WTC11 (cell line): ENCODE measurements at regions not wholly inside any gene's neighbourhood (a gene's known extent, or its start where the extent isn't known, plus 50 kb on each side); places are given as distances from the start of the nearest gene placed in this dataset.

Source experiments
- ATAC-seq: fragments of 200-7000 bp; cut with Tn5 transposase; 2 replicates; pipeline ENCODE4 v1.10.0; 2021; ENCODE audit warnings: mild to moderate bottlenecking, moderate library complexity
- CTCF ChIA-PET: fragments of 300-600 bp; sonication (Branson Sonifier 250); formaldehyde crosslinking; loops from one replicate; lab custom pipeline; 2021; ENCODE audit warnings: antibody characterized with exemption; lab: Charles Lee
- POLR2A ChIA-PET: fragments of 350-600 bp; sonication (Branson Sonifier 250); formaldehyde crosslinking; loops from one replicate; lab custom pipeline; 2021; ENCODE audit warnings: antibody characterized with exemption; lab: Charles Lee
- DNase-seq: peaks from one replicate; pipeline ENCODE4 v3.0.0; 2021; ENCODE audit warnings: low spot score
- H3K27ac Mint-ChIP-seq: 2 replicates; pipeline ENCODE4 v1.8.0; 2021; ENCODE audit warnings: mixed read lengths
- H3K27me3 Mint-ChIP-seq: 2 replicates; pipeline ENCODE4 v1.8.0; 2021; ENCODE audit warnings: low read depth, mild to moderate bottlenecking, moderate library complexity, mixed read lengths
- H3K36me3 Mint-ChIP-seq: 2 replicates; pipeline ENCODE4 v1.8.0; 2021; ENCODE audit warnings: mixed read lengths
- H3K4me1 Mint-ChIP-seq: 2 replicates; pipeline ENCODE4 v1.8.0; 2022; ENCODE audit warnings: mixed read lengths
- H3K4me3 Mint-ChIP-seq: 2 replicates; pipeline ENCODE4 v1.8.0; 2021; ENCODE audit warnings: mild to moderate bottlenecking, moderate library complexity, mixed read lengths
- H3K9me3 Mint-ChIP-seq: 2 replicates; pipeline ENCODE4 v1.8.0; 2021; ENCODE audit warnings: mixed read lengths
- ELF4 ChIP-seq: sonication (generic); formaldehyde crosslinking; IDR thresholded peaks from 2 replicates; pipeline ENCODE4 v1.8.1; 2022; ENCODE audit warnings: low read depth, mild to moderate bottlenecking, moderate library complexity, missing genetic modification reagents
- EMX1 ChIP-seq: fragments of 250-450 bp; sonication (Bioruptor Pico); IDR thresholded peaks from 2 replicates; pipeline ENCODE4 v1.8.0; 2021; ENCODE audit warnings: mild to moderate bottlenecking
- FOXJ3 ChIP-seq: sonication (generic); formaldehyde crosslinking; IDR thresholded peaks from 2 replicates; pipeline ENCODE4 v1.9.0; 2021; ENCODE audit warnings: missing genetic modification reagents, mild to moderate bottlenecking, borderline replicate concordance
- IRF2 ChIP-seq: sonication (generic); formaldehyde crosslinking; IDR thresholded peaks from 2 replicates; pipeline ENCODE4 v1.8.0; 2022; ENCODE audit warnings: low read depth, missing genetic modification reagents, borderline replicate concordance
- JUN ChIP-seq: sonication (generic); formaldehyde crosslinking; IDR thresholded peaks from 2 replicates; pipeline ENCODE4 v1.8.0; 2023; ENCODE audit warnings: mild to moderate bottlenecking, missing genetic modification reagents
- MXD4 ChIP-seq: fragments of 250-450 bp; sonication (Bioruptor Pico); IDR thresholded peaks from 2 replicates; pipeline ENCODE4 v1.8.0; 2021; ENCODE audit warnings: mild to moderate bottlenecking, moderate library complexity, borderline replicate concordance
- NFATC4 ChIP-seq: fragments of 250-450 bp; sonication (Bioruptor Pico); IDR thresholded peaks from 2 replicates; pipeline ENCODE4 v1.9.0; 2021; ENCODE audit warnings: mild to moderate bottlenecking
- NR2C2 ChIP-seq: sonication (generic); formaldehyde crosslinking; IDR thresholded peaks from 2 replicates; pipeline ENCODE4 v1.8.0; 2022; ENCODE audit warnings: mild to moderate bottlenecking, missing genetic modification reagents
- PRRX2 ChIP-seq: fragments of 250-450 bp; sonication (Bioruptor Pico); IDR thresholded peaks from 2 replicates; pipeline ENCODE4 v1.8.0; 2021; ENCODE audit warnings: mild to moderate bottlenecking
- TP53 ChIP-seq: sonication (generic); formaldehyde crosslinking; IDR thresholded peaks from 2 replicates; pipeline ENCODE4 v1.8.1; 2023; ENCODE audit warnings: mild to moderate bottlenecking, missing genetic modification reagents
- ZNF138 ChIP-seq: sonication (generic); formaldehyde crosslinking; conservative IDR thresholded peaks from 2 replicates; pipeline ENCODE4 v1.8.1; 2022; ENCODE audit warnings: mild to moderate bottlenecking, moderate library complexity, missing genetic modification reagents
- ZNF219 ChIP-seq: sonication (generic); formaldehyde crosslinking; IDR thresholded peaks from 2 replicates; pipeline ENCODE4 v1.8.0; 2023; ENCODE audit warnings: missing genetic modification reagents, mild to moderate bottlenecking, borderline replicate concordance
- ZNF671 ChIP-seq: fragments of 250-450 bp; sonication (Bioruptor Pico); IDR thresholded peaks from 2 replicates; pipeline ENCODE4 v1.8.0; 2021; ENCODE audit warnings: mild to moderate bottlenecking
- TF ChIP-seq, protein P1 (sequence below): fragments of 250-450 bp; sonication (Bioruptor Pico); IDR thresholded peaks from 2 replicates; pipeline ENCODE4 v1.9.0; 2021; ENCODE audit warnings: mild to moderate bottlenecking, borderline replicate concordance
- TF ChIP-seq, protein P2 (sequence below): sonication (generic); formaldehyde crosslinking; IDR thresholded peaks from 2 replicates; pipeline ENCODE4 v1.8.0; 2022; ENCODE audit warnings: mild to moderate bottlenecking, missing genetic modification reagents
- TF ChIP-seq, protein P3 (sequence below): sonication (generic); formaldehyde crosslinking; IDR thresholded peaks from 2 replicates; pipeline ENCODE4 v1.8.1; 2023; ENCODE audit warnings: mild to moderate bottlenecking, missing genetic modification reagents, moderate library complexity
- TF ChIP-seq, protein P4 (sequence below): sonication (generic); formaldehyde crosslinking; IDR thresholded peaks from 2 replicates; pipeline ENCODE4 v1.8.1; 2023; ENCODE audit warnings: mild to moderate bottlenecking, moderate library complexity, missing genetic modification reagents
- TF ChIP-seq, protein P5 (sequence below): sonication (generic); formaldehyde crosslinking; conservative IDR thresholded peaks from 2 replicates; pipeline ENCODE4 v1.8.1; 2023; ENCODE audit warnings: mild to moderate bottlenecking, low read depth, missing genetic modification reagents, moderate library complexity
- TF ChIP-seq, protein P6 (sequence below): fragments of 250-450 bp; sonication (Bioruptor Pico); IDR thresholded peaks from 2 replicates; pipeline ENCODE4 v1.9.0; 2021; ENCODE audit warnings: mild to moderate bottlenecking
- TF ChIP-seq, protein P7 (sequence below): sonication (generic); formaldehyde crosslinking; IDR thresholded peaks from 2 replicates; pipeline ENCODE4 v1.8.0; 2023; ENCODE audit warnings: mild to moderate bottlenecking, missing genetic modification reagents

DNA sequence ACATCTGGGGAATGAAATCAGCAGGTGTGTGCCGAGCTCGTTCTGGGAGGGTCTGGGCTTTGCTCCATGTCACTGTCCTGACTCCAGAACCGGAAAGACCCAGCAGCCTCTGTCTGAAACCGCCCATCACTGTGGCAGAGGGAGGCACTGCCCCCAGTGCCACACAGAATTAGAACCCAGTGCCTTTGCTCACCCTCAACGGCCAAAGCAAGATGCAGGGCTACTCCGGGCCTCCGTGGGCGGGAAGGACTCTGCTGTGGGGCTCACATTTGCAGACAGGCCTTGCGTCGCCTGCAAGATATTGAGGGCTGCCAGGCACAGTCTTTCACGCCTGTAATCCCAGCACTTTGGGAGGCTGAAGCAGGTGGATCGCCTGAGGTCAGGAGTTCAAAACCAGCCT, 219.2 kb upstream of the PPP2R2D start (continued):
- TF ChIP-seq, protein P1, sequence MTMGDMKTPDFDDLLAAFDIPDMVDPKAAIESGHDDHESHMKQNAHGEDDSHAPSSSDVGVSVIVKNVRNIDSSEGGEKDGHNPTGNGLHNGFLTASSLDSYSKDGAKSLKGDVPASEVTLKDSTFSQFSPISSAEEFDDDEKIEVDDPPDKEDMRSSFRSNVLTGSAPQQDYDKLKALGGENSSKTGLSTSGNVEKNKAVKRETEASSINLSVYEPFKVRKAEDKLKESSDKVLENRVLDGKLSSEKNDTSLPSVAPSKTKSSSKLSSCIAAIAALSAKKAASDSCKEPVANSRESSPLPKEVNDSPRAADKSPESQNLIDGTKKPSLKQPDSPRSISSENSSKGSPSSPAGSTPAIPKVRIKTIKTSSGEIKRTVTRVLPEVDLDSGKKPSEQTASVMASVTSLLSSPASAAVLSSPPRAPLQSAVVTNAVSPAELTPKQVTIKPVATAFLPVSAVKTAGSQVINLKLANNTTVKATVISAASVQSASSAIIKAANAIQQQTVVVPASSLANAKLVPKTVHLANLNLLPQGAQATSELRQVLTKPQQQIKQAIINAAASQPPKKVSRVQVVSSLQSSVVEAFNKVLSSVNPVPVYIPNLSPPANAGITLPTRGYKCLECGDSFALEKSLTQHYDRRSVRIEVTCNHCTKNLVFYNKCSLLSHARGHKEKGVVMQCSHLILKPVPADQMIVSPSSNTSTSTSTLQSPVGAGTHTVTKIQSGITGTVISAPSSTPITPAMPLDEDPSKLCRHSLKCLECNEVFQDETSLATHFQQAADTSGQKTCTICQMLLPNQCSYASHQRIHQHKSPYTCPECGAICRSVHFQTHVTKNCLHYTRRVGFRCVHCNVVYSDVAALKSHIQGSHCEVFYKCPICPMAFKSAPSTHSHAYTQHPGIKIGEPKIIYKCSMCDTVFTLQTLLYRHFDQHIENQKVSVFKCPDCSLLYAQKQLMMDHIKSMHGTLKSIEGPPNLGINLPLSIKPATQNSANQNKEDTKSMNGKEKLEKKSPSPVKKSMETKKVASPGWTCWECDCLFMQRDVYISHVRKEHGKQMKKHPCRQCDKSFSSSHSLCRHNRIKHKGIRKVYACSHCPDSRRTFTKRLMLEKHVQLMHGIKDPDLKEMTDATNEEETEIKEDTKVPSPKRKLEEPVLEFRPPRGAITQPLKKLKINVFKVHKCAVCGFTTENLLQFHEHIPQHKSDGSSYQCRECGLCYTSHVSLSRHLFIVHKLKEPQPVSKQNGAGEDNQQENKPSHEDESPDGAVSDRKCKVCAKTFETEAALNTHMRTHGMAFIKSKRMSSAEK (CRISPR knock-in tag), result no peak
- TF ChIP-seq, protein P2, sequence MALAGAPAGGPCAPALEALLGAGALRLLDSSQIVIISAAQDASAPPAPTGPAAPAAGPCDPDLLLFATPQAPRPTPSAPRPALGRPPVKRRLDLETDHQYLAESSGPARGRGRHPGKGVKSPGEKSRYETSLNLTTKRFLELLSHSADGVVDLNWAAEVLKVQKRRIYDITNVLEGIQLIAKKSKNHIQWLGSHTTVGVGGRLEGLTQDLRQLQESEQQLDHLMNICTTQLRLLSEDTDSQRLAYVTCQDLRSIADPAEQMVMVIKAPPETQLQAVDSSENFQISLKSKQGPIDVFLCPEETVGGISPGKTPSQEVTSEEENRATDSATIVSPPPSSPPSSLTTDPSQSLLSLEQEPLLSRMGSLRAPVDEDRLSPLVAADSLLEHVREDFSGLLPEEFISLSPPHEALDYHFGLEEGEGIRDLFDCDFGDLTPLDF, result no peak
- TF ChIP-seq, protein P3, sequence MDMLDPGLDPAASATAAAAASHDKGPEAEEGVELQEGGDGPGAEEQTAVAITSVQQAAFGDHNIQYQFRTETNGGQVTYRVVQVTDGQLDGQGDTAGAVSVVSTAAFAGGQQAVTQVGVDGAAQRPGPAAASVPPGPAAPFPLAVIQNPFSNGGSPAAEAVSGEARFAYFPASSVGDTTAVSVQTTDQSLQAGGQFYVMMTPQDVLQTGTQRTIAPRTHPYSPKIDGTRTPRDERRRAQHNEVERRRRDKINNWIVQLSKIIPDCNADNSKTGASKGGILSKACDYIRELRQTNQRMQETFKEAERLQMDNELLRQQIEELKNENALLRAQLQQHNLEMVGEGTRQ (CRISPR knock-in tag), result no peak
- TF ChIP-seq, protein P4, sequence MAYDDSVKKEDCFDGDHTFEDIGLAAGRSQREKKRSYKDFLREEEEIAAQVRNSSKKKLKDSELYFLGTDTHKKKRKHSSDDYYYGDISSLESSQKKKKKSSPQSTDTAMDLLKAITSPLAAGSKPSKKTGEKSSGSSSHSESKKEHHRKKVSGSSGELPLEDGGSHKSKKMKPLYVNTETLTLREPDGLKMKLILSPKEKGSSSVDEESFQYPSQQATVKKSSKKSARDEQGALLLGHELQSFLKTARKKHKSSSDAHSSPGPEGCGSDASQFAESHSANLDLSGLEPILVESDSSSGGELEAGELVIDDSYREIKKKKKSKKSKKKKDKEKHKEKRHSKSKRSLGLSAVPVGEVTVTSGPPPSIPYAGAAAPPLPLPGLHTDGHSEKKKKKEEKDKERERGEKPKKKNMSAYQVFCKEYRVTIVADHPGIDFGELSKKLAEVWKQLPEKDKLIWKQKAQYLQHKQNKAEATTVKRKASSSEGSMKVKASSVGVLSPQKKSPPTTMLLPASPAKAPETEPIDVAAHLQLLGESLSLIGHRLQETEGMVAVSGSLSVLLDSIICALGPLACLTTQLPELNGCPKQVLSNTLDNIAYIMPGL (CRISPR knock-in tag), result no peak
- TF ChIP-seq, all 79 proteins: peak for 0

DNA sequence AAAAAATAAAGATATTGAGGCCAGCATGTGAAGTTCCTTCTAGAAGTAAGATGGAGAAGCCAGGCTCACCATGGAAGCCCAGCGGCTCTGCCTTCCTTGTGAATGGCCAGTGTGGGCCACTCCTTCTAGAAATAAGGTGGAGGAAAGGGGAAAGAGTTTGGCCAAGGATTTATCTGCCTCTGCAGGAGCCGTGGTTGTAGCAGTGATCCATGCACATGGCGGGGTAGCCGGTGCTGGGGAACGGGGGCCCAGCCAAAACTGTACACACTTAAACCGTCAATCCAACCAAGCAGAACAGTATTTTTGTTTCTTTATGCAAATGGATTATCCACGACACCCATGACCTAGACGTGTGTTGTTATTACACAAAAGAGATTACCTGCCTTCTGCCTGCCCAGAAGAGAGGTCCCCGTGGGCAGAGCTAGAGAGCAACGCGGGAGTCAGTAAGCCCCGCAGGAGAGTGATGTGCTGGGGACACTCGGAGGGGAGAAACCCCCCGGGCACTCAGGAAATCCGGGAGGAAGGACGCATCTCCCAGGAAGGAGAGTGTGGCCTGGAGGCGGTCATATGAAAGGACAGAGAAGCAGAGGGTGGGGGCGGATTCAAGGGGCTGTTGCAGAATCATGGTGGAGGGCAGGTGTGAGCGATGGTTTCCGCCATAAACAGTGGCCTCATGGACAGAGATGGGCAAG, 218.4 kb upstream of the PPP2R2D start:
- DNase-seq (no peak), ATAC-seq (no peak)
- POLR2A ChIA-PET, result no interaction called here
- Mint-ChIP-seq H3K4me1 (peaks cover 21% of the 10 kb centered on the region), H3K4me3 (no peak overlapping the region), H3K9me3 (no peaks in the 10 kb centered on the region), H3K36me3 (no peaks in the 10 kb centered on the region), H3K27me3 (peaks cover 7% of the 10 kb centered on the region), H3K27ac (no peak overlapping the region)
- CTCF ChIA-PET, result no interaction called here
- TF ChIP-seq ZNF138 (CRISPR knock-in tag), result no peak
- TF ChIP-seq FOXJ3 (CRISPR knock-in tag), result no peak
- TF ChIP-seq, protein P5, sequence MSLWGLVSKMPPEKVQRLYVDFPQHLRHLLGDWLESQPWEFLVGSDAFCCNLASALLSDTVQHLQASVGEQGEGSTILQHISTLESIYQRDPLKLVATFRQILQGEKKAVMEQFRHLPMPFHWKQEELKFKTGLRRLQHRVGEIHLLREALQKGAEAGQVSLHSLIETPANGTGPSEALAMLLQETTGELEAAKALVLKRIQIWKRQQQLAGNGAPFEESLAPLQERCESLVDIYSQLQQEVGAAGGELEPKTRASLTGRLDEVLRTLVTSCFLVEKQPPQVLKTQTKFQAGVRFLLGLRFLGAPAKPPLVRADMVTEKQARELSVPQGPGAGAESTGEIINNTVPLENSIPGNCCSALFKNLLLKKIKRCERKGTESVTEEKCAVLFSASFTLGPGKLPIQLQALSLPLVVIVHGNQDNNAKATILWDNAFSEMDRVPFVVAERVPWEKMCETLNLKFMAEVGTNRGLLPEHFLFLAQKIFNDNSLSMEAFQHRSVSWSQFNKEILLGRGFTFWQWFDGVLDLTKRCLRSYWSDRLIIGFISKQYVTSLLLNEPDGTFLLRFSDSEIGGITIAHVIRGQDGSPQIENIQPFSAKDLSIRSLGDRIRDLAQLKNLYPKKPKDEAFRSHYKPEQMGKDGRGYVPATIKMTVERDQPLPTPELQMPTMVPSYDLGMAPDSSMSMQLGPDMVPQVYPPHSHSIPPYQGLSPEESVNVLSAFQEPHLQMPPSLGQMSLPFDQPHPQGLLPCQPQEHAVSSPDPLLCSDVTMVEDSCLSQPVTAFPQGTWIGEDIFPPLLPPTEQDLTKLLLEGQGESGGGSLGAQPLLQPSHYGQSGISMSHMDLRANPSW (CRISPR knock-in tag), result no peak
- TF ChIP-seq EMX1 (CRISPR knock-in tag), result no peak
- TF ChIP-seq, protein P6, sequence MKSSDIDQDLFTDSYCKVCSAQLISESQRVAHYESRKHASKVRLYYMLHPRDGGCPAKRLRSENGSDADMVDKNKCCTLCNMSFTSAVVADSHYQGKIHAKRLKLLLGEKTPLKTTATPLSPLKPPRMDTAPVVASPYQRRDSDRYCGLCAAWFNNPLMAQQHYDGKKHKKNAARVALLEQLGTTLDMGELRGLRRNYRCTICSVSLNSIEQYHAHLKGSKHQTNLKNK (CRISPR knock-in tag), result no peak
- TF ChIP-seq TP53, result no peak
- TF ChIP-seq ZNF219, result no peak
- no peak for TF ChIP-seq NR2C2 (CRISPR knock-in tag)
- no peak for TF ChIP-seq NFATC4 (CRISPR knock-in tag)
- TF ChIP-seq ZNF671 (CRISPR knock-in tag), result no peak
- TF ChIP-seq, protein P7, sequence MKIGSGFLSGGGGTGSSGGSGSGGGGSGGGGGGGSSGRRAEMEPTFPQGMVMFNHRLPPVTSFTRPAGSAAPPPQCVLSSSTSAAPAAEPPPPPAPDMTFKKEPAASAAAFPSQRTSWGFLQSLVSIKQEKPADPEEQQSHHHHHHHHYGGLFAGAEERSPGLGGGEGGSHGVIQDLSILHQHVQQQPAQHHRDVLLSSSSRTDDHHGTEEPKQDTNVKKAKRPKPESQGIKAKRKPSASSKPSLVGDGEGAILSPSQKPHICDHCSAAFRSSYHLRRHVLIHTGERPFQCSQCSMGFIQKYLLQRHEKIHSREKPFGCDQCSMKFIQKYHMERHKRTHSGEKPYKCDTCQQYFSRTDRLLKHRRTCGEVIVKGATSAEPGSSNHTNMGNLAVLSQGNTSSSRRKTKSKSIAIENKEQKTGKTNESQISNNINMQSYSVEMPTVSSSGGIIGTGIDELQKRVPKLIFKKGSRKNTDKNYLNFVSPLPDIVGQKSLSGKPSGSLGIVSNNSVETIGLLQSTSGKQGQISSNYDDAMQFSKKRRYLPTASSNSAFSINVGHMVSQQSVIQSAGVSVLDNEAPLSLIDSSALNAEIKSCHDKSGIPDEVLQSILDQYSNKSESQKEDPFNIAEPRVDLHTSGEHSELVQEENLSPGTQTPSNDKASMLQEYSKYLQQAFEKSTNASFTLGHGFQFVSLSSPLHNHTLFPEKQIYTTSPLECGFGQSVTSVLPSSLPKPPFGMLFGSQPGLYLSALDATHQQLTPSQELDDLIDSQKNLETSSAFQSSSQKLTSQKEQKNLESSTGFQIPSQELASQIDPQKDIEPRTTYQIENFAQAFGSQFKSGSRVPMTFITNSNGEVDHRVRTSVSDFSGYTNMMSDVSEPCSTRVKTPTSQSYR (CRISPR knock-in tag), result no peak
- no peak for TF ChIP-seq JUN
- no peak for TF ChIP-seq IRF2 (CRISPR knock-in tag)
- no peak for TF ChIP-seq ELF4 (CRISPR knock-in tag)
- TF ChIP-seq MXD4 (CRISPR knock-in tag), result no peak
- no peak for TF ChIP-seq PRRX2
- TF ChIP-seq, protein P4 (CRISPR knock-in tag), result no peak
